DMS 273 (cell line): ENCODE measurements at regions not wholly inside any gene's neighbourhood (a gene's known extent, or its start where the extent isn't known, plus 50 kb on each side); places are given as distances from the start of the nearest gene placed in this dataset.
"Not testable (repeated sequence)": the region's sequence is repeated elsewhere in the genome, so short reads cannot be mapped to it uniquely, and the experiment has no call there.

Experiments
- DNase-seq: peaks from one replicate; lab custom pipeline; 2025; ENCODE audit not compliant: unreplicated experiment; lab: John Stamatoyannopoulos, UW

DNA sequence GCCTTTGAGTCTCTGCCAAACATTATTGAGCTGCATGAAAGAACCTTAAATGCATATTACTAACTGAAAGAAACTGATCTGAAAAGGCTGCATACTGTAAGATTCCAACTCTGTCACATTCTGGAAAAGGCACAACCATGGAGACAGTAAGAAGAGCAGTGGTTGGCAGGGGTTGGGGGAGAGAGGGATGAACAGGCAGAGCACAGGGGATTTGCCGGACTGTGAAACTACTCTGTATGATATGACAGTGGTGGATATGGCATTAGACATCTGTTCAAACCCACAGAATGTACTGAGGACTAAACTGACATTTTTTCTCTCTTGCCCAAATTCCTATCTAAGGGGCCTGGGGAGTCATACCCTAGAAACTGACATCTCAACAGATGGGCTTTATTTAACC lies 138.4 kb downstream of the KCNJ12 start:
- not testable (repeated sequence) for DNase-seq

- DNase-seq = no peak
These were observed 141.6 kb downstream of the KCNJ12 start for GRCh38 chr17:21517538-21518293.

- no peak for DNase-seq
These were observed 146.7 kb downstream of the KCNJ12 start for GRCh38 chr17:21522755-21523336.

- peak; percentile 49 for DNase-seq
These were observed 147.5 kb downstream of the KCNJ12 start for GRCh38 chr17:21523497-21524210.

GRCh38 chr17:21524211-21524591 lies 148.0 kb downstream of the KCNJ12 start:
- peak; percentile 16 for DNase-seq

GRCh38 chr17:21525464-21526130 lies 149.4 kb downstream of the KCNJ12 start:
- DNase-seq = peak; percentile 29

DNA sequence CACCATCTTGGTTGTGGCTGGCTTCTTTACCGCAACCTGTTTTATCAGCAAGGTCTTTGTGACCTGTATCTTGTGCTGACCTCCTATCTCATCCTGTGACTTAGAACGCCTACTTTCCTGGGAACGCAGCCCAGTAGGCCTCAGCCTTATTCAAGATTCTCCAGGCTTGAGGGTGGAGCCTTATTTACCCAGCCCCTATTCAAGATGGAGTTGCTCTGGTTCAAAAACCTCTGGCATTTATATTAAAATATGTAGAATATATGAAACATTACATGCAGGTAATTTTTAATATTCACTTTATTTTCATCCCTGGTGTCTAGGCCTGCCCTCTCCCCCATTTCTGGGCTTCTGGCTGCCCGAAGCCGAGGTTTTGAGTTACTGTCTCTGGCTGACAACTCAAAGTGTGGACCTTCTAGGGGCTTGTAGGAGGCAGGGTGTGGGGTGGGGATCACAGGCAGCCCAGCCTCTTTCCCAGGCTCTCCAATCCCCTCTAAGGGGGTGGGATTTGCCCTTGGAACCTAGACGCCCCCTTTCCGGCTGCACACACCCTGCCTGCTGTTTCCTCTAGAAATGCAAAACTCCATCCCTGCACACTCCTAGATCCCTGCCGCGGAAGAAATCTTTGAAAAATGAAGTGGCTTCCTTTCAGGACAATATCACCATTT lies 152.0 kb downstream of the KCNJ12 start:
- peak; percentile 2 for DNase-seq

DNA sequence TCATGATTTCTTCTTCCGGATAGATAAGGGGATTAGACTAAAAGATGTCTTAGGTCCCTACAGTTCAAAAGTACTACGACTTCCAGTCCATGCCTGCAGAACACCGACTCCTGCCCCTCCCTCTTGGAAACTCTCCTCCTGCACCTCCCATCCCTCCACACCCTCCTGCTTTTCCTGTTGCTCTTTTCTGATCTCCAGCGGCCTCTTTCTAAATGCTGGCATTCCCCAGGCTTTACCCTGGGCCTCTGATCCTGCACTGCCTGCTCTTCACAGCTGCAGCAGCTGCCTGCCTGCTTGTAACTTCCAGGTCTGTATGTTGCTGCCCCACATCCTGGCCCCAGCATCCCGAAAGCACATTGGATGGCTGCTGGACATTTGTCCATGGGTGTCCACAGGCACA lies 154.2 kb downstream of the KCNJ12 start:
- DNase-seq = peak; percentile 6

- DNase-seq = no peak
These were observed 154.7 kb downstream of the KCNJ12 start for GRCh38 chr17:21530841-21531240.

DNA sequence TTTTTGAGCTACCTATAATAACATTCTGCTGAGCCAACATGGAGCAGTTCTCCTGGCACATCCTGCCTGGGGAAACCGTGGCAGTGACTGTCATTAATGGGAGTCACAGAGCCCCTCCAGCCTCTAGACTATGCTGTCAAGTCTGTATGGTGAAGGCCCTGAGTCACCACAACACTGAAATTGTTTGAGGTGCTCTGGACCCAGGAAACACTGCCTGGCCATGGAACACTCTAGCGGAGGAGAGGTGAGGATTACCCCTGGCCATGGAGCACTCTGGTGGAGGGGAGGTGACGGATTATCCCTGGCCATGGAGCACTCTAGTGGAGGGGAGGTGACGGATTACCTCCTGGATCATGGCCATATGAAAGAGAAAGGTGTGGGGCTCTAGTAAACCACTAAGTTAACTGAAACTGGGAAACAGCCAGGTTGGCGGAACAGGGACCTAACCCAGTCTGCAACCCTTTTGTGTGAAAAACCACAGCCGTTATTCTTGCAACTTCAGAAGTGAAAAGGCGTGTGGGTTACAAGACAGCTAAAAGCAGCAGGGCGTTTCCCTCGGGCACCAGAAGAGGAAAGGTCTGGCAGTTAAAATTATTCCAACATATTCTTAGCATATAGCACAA lies 156.7 kb downstream of the KCNJ12 start:
- DNase-seq = no peak

DNA sequence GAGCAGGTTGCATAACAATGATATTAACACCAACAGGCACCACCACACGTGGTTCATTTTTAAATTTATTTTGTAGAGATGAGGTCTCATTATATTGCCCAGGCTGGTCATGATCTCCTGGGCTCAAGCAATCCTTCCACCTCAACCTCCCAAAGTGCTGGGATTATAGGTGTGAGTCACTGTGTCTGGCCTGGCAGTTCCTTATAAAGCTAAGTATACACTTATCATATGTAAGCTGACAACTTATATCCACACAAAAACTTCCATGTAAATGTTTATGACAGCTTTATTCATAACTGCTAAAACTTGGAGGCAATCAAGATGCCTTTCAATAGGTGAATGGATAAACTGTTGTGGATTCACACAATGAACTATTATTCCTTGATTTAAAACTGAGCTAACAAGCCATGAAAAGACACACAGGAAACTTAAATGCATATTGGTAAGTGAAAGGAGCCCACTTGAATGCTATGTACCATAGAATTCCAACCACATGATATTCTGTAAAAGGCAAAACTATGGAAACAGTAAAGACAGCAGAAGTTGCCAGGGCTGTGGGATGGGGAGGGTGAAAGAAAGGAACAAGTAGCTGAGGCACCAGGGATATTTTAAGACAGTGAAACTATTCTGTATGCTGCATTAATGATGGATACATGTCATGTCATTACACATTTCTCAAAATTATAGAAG lies 156.5 kb upstream of the KCNJ18 start:
- no peak for DNase-seq

DNA sequence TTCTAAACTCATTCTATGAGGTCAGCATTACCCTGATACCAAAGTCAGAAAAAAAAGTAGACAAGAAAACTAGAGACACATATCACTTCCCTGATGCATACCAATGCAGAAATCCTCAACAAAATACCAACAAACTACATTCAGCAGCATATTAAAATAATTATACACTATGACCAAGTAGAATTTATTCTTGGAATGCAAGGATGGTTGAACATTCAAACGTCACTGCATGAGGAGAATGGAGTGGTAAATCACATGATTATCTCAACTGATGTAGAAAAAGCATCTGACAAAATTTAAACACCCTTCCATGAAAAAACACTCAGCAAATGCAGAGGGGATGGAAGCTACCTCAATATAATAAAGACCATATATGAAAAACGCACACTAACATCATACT lies 155.0 kb upstream of the KCNJ18 start:
- DNase-seq = no peak

DNA sequence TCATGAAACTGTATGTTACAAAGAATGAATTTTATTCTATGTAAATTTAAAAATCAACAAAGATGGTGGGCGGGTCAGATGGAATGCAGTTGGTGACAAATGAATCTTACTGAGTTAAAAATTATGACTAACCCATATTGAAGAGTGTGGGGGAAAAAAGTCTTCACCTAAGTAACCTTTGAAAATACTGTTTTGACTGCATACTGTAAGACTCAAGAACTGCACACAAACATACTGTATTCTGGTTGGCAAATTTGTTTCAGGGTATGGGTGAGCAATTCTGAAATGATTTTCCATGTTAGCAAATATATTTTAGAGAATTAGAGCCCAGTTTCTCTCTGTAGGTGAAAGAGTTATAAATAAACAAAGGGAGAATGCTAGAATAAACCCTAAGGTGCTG lies 153.7 kb upstream of the KCNJ18 start:
- no peak for DNase-seq

GRCh38 chr17:21539146-21539545 lies 153.2 kb upstream of the KCNJ18 start:
- no peak for DNase-seq

GRCh38 chr17:21540502-21540901 lies 151.8 kb upstream of the KCNJ18 start:
- no peak for DNase-seq

- DNase-seq = no peak
These were observed 150.3 kb upstream of the KCNJ18 start for GRCh38 chr17:21542070-21542469.

- DNase-seq = no peak
These were observed 149.3 kb upstream of the KCNJ18 start for GRCh38 chr17:21542991-21543390.

GRCh38 chr17:21545064-21545463 lies 147.3 kb upstream of the KCNJ18 start:
- DNase-seq = no peak

- DNase-seq = no peak
These were observed 144.1 kb upstream of the KCNJ18 start for GRCh38 chr17:21548236-21548635.

GRCh38 chr17:21549107-21549687 lies 143.1 kb upstream of the KCNJ18 start:
- no peak for DNase-seq
